KMS-11 (cell line): ENCODE measurements at regions not wholly inside any gene's neighbourhood (a gene's known extent, or its start where the extent isn't known, plus 50 kb on each side); places are given as distances from the start of the nearest gene placed in this dataset.

Experiments used
- H2AFZ ChIP-seq: fragments of 200-600 bp; sonication (generic); 2 replicates; pipeline ENCODE4 v1.6.1; 2016; ENCODE audit warnings: antibody characterized with exemption, mixed run types, low read depth
- H3K27ac ChIP-seq: fragments of 200-600 bp; sonication (generic); 2 replicates; pipeline ENCODE4 v1.6.1; 2016; ENCODE audit warnings: mild to moderate bottlenecking, mixed run types
- H3K27me3 ChIP-seq: fragments of 200-600 bp; sonication (generic); 2 replicates; pipeline ENCODE4 v1.6.1; 2017; ENCODE audit warnings: mild to moderate bottlenecking, low read depth, mixed run types, moderate library complexity; ENCODE audit not compliant: insufficient read depth
- H3K36me3 ChIP-seq: fragments of 200-600 bp; sonication (generic); 2 replicates; pipeline ENCODE4 v1.6.1; 2017; ENCODE audit warnings: mild to moderate bottlenecking, mixed run types; ENCODE audit not compliant: insufficient read depth
- H3K4me1 ChIP-seq: fragments of 200-600 bp; sonication (generic); 2 replicates; pipeline ENCODE4 v1.6.1; 2016; ENCODE audit warnings: mild to moderate bottlenecking, low read depth, mixed run types; ENCODE audit not compliant: poor library complexity, severe bottlenecking
- H3K4me2 ChIP-seq: fragments of 200-600 bp; sonication (generic); 2 replicates; pipeline ENCODE4 v1.7.0; 2016; ENCODE audit warnings: mild to moderate bottlenecking, mixed run types
- H3K4me3 ChIP-seq: fragments of 200-600 bp; sonication (generic); IDR thresholded peaks from 2 replicates; pipeline ENCODE4 v1.6.1; 2017; ENCODE audit warnings: low read depth, low read length, mixed read lengths; ENCODE audit not compliant: insufficient read depth
- H3K79me2 ChIP-seq: fragments of 200-600 bp; sonication (generic); 2 replicates; pipeline ENCODE4 v1.6.1; 2016; ENCODE audit warnings: low read depth, mixed run types; ENCODE audit not compliant: insufficient read depth
- H3K9ac ChIP-seq: fragments of 200-600 bp; sonication (generic); 2 replicates; pipeline ENCODE4 v1.6.1; 2016; ENCODE audit warnings: mild to moderate bottlenecking, mixed run types
- H4K20me1 ChIP-seq: fragments of 200-600 bp; sonication (generic); 2 replicates; pipeline ENCODE4 v1.6.1; 2016; ENCODE audit warnings: mild to moderate bottlenecking, mixed run types; ENCODE audit not compliant: insufficient read depth
- TF ChIP-seq, protein P1 (sequence below): fragments of 200-600 bp; sonication (generic); conservative IDR thresholded peaks from 2 replicates; pipeline ENCODE4 v1.6.1; 2017; ENCODE audit warnings: low read depth, mild to moderate bottlenecking, antibody characterized with exemption, low read length, moderate library complexity, mixed read lengths

DNA sequence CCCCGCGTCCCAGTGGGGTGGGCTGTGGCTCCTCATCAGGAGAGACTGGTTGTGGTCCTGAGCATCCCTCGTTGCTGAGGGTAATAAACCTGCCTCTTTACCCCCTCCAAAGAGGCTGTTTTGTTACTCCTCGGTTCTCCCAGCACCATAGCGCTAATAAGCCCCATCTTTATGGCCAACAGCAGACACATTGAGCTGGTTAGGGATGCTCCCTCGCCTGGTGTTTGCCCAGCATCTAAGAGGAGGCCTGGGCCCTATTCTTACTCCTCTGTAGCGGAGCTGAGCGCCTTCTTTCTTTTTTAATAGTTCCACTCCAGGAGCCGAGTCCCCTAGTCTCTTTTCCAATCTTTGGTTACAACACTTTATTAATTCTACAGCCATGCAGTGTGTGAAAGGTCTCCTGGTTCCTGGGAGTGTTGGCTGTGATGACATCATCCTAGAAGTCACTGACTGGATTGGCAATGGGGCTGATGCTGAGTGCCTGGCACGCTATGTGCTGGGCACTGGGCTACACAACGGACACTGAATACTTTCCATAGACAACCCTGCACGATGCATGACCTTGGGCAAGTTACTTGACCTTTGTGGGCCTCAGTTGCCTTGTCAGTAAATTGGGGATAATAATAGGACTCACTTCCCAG is 50.6 kb upstream of the CCDC167 start:
- no peak overlapping the region for H3K9ac ChIP-seq
- no peaks in the 10 kb centered on the region for H3K4me1 ChIP-seq
- H3K79me2 ChIP-seq = no peaks in the 10 kb centered on the region
- no peaks in the 10 kb centered on the region for H4K20me1 ChIP-seq
- no peak overlapping the region for H3K4me2 ChIP-seq
- H2AFZ ChIP-seq = no peak overlapping the region
- no peak overlapping the region for H3K4me3 ChIP-seq
- H3K36me3 ChIP-seq = no peaks in the 10 kb centered on the region
- no peak overlapping the region for H3K27ac ChIP-seq
- no peaks in the 10 kb centered on the region for H3K27me3 ChIP-seq
- TF ChIP-seq, protein P1, sequence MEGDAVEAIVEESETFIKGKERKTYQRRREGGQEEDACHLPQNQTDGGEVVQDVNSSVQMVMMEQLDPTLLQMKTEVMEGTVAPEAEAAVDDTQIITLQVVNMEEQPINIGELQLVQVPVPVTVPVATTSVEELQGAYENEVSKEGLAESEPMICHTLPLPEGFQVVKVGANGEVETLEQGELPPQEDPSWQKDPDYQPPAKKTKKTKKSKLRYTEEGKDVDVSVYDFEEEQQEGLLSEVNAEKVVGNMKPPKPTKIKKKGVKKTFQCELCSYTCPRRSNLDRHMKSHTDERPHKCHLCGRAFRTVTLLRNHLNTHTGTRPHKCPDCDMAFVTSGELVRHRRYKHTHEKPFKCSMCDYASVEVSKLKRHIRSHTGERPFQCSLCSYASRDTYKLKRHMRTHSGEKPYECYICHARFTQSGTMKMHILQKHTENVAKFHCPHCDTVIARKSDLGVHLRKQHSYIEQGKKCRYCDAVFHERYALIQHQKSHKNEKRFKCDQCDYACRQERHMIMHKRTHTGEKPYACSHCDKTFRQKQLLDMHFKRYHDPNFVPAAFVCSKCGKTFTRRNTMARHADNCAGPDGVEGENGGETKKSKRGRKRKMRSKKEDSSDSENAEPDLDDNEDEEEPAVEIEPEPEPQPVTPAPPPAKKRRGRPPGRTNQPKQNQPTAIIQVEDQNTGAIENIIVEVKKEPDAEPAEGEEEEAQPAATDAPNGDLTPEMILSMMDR = no peak

DNA sequence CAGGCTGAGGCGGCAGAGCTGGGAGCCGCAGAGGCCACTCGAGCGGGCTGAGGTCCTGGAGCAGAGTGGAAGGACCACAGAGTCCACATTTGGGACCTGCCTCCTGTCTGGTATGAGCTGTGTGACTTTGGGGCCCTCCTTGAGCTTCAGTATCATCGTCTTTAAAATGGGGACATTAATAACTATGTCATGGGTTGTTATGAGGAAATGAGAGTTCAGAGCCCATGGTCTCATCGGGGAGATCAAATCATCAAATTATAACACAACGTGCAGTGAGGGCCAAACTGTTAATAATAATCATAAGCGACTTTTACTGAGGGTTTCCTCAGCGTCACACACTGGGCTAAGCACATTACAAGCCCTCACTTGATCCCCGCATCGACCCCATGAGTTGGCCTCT is 49.9 kb upstream of the CCDC167 start:
- no peak overlapping the region for H3K4me3 ChIP-seq
- TF ChIP-seq, protein P1 = no peak
- H3K27ac ChIP-seq = no peak overlapping the region
- no peaks in the 10 kb centered on the region for H3K4me1 ChIP-seq
- no peaks in the 10 kb centered on the region for H3K79me2 ChIP-seq
- no peaks in the 10 kb centered on the region; the same call in 1 of the 2 replicates for H3K27me3 ChIP-seq
- H4K20me1 ChIP-seq = no peaks in the 10 kb centered on the region
- no peak overlapping the region for H3K4me2 ChIP-seq
- H2AFZ ChIP-seq = no peak overlapping the region
- no peak overlapping the region for H3K9ac ChIP-seq
- H3K36me3 ChIP-seq = no peaks in the 10 kb centered on the region
